ENCODE measurements at regions not wholly inside any gene's neighbourhood (a gene's known extent, or its start where the extent isn't known, plus 50 kb on each side); places are given as distances from the start of the nearest gene placed in this dataset.

- no TSS peak for BruUV-seq (replicated peaks)
- Histone ChIP-seq H3K27ac (ENCODE audit: low read length) (no peak overlapping the region), H3K36me3 (ENCODE audit: control insufficient read depth, insufficient read depth, low read length) (no peaks in the 10 kb centered on the region), H3K27me3 (ENCODE audit: control insufficient read depth, insufficient read depth, low read length) (no peaks in the 10 kb centered on the region), H3K4me3 (ENCODE audit: low read depth in 2 of 2, low read length in 2 of 2) (no peak overlapping the region), H3K9me3 (ENCODE audit: control insufficient read depth, insufficient read depth, low read depth, low read length) (no peaks in the 10 kb centered on the region), H3K4me1 (ENCODE audit: control insufficient read depth, insufficient read depth, low read length) (no peaks in the 10 kb centered on the region)
- ChIA-PET CTCF (no interaction called here), POLR2A (no interaction called here)
- DNase-seq (ENCODE audit: low read depth, low spot score) (no peak), ATAC-seq (no peak)
- TF ChIP-seq POLR2AphosphoS5 (IDR thresholded peaks at IDR 0.05; ENCODE audit: low read depth, low read length) (no peak), TCF7L2 (IDR thresholded peaks at IDR 0.05; ENCODE audit: low read depth, low read length) (no peak), SIN3A (IDR thresholded peaks at IDR 0.05; ENCODE audit: borderline replicate concordance, insufficient read depth, low read depth, low read length) (no peak), REST (IDR thresholded peaks at IDR 0.05; ENCODE audit: insufficient read depth in 1 of 2, low read depth in 2 of 2, low read length in 1 of 2) (no peak), CTCF (IDR thresholded peaks at IDR 0.05) (no peak)
- intact Hi-C loops (cut with micrococcal nuclease; ENCODE audit: unreplicated experiment) (no loop called here), in situ Hi-C loops (cut with HindIII; ENCODE audit: low pct_unique_long_range_greater_than_20kb, low sequenced_read_pairs) (no loop called here)
Observed at GRCh38 chr3:10599017-10599416, 93.6 kb upstream of the ATP2B2 start.

- in situ Hi-C loops (cut with HindIII; ENCODE audit: low pct_unique_long_range_greater_than_20kb, low sequenced_read_pairs) (no loop called here), intact Hi-C loops (cut with micrococcal nuclease; ENCODE audit: unreplicated experiment) (no loop called here)
- no TSS peak for BruUV-seq (replicated peaks)
- Histone ChIP-seq H3K36me3 (ENCODE audit: control insufficient read depth, insufficient read depth, low read length) (no peaks in the 10 kb centered on the region), H3K4me1 (ENCODE audit: control insufficient read depth, insufficient read depth, low read length) (no peaks in the 10 kb centered on the region), H3K4me3 (ENCODE audit: low read depth in 2 of 2, low read length in 2 of 2) (no peak overlapping the region), H3K27ac (ENCODE audit: low read length) (no peak overlapping the region), H3K9me3 (ENCODE audit: control insufficient read depth, insufficient read depth, low read depth, low read length) (no peaks in the 10 kb centered on the region), H3K27me3 (ENCODE audit: control insufficient read depth, insufficient read depth, low read length) (no peaks in the 10 kb centered on the region)
- no peak for DNase-seq (ENCODE audit: low read depth, low spot score)
- ATAC-seq: no peak
- ChIA-PET POLR2A (interaction anchor here (0.7 kb wide), 1 partner anchor 1287 kb away, joined by 12 read pairs; no protein-coding TSS in a partner anchor), CTCF (no interaction called here)
- TF ChIP-seq SIN3A (IDR thresholded peaks at IDR 0.05; ENCODE audit: borderline replicate concordance, insufficient read depth, low read depth, low read length) (no peak), TCF7L2 (IDR thresholded peaks at IDR 0.05; ENCODE audit: low read depth, low read length) (no peak), POLR2AphosphoS5 (IDR thresholded peaks at IDR 0.05; ENCODE audit: low read depth, low read length) (no peak), REST (IDR thresholded peaks at IDR 0.05; ENCODE audit: insufficient read depth in 1 of 2, low read depth in 2 of 2, low read length in 1 of 2) (no peak), CTCF (IDR thresholded peaks at IDR 0.05) (no peak)
Observed at GRCh38 chr3:10599444-10599843, 94.1 kb upstream of the ATP2B2 start.
